ENCODE measurements at regions not wholly inside any gene's neighbourhood (a gene's known extent, or its start where the extent isn't known, plus 50 kb on each side); places are given as distances from the start of the nearest gene placed in this dataset.
A peak's percentile ranks its signal among the peaks of the same experiment; 100 is the strongest.

GRCh38 chr1:22320587-22321344 is 130.9 kb upstream of the ZBTB40 start:
- in situ Hi-C loops (cut with HindIII; ENCODE audit: low pct_unique_long_range_greater_than_20kb, low sequenced_read_pairs) = no loop called here
- DNase-seq (ENCODE audit: low read depth) = no peak

GRCh38 chr1:22321917-22322316 is 129.7 kb upstream of the ZBTB40 start:
- in situ Hi-C loops (cut with HindIII; ENCODE audit: low pct_unique_long_range_greater_than_20kb, low sequenced_read_pairs) = no loop called here
- DNase-seq (ENCODE audit: low read depth) = no peak

- in situ Hi-C loops (cut with HindIII; ENCODE audit: low pct_unique_long_range_greater_than_20kb, low sequenced_read_pairs) = no loop called here
Measured at GRCh38 chr1:22323141-22323845, 128.4 kb upstream of the ZBTB40 start.

GRCh38 chr1:22323846-22324504 is 127.7 kb upstream of the ZBTB40 start:
- no peak for DNase-seq (ENCODE audit: low read depth)
- in situ Hi-C loops (cut with HindIII; ENCODE audit: low pct_unique_long_range_greater_than_20kb, low sequenced_read_pairs) = no loop called here

More at GRCh38 chr1:22323141-22323845, 128.4 kb upstream of the ZBTB40 start:
- DNase-seq (ENCODE audit: low read depth) = no peak

GRCh38 chr1:22325531-22326371 is 125.9 kb upstream of the ZBTB40 start:
- DNase-seq (ENCODE audit: low read depth) = no peak
- in situ Hi-C loops (cut with HindIII; ENCODE audit: low pct_unique_long_range_greater_than_20kb, low sequenced_read_pairs) = no loop called here

- in situ Hi-C loops (cut with HindIII; ENCODE audit: low pct_unique_long_range_greater_than_20kb, low sequenced_read_pairs) = no loop called here
Measured at GRCh38 chr1:22326372-22326915, 125.2 kb upstream of the ZBTB40 start.

GRCh38 chr1:22326931-22327330 is 124.7 kb upstream of the ZBTB40 start:
- DNase-seq (ENCODE audit: low read depth) = no peak
- in situ Hi-C loops (cut with HindIII; ENCODE audit: low pct_unique_long_range_greater_than_20kb, low sequenced_read_pairs) = no loop called here

More at GRCh38 chr1:22326372-22326915, 125.2 kb upstream of the ZBTB40 start:
- no peak for DNase-seq (ENCODE audit: low read depth)

GRCh38 chr1:22327411-22327810 is 124.2 kb upstream of the ZBTB40 start:
- DNase-seq (ENCODE audit: low read depth) = no peak
- in situ Hi-C loops (cut with HindIII; ENCODE audit: low pct_unique_long_range_greater_than_20kb, low sequenced_read_pairs) = no loop called here

GRCh38 chr1:22328331-22329147 is 123.1 kb upstream of the ZBTB40 start:
- in situ Hi-C loops (cut with HindIII; ENCODE audit: low pct_unique_long_range_greater_than_20kb, low sequenced_read_pairs) = no loop called here
- no peak for DNase-seq (ENCODE audit: low read depth)

- no peak for DNase-seq (ENCODE audit: low read depth)
- in situ Hi-C loops (cut with HindIII; ENCODE audit: low pct_unique_long_range_greater_than_20kb, low sequenced_read_pairs) = no loop called here
Measured at GRCh38 chr1:22329148-22329515, 122.5 kb upstream of the ZBTB40 start.

GRCh38 chr1:22330092-22330759 is 121.4 kb upstream of the ZBTB40 start:
- in situ Hi-C loops (cut with HindIII; ENCODE audit: low pct_unique_long_range_greater_than_20kb, low sequenced_read_pairs) = no loop called here
- no peak for DNase-seq (ENCODE audit: low read depth)

- DNase-seq (ENCODE audit: low read depth) = no peak
- in situ Hi-C loops (cut with HindIII; ENCODE audit: low pct_unique_long_range_greater_than_20kb, low sequenced_read_pairs) = no loop called here
Measured at GRCh38 chr1:22330760-22331119, 120.9 kb upstream of the ZBTB40 start.

- no peak for DNase-seq (ENCODE audit: low read depth)
- in situ Hi-C loops (cut with HindIII; ENCODE audit: low pct_unique_long_range_greater_than_20kb, low sequenced_read_pairs) = no loop called here
Measured at GRCh38 chr1:22331618-22332423, 119.8 kb upstream of the ZBTB40 start.

GRCh38 chr1:22332424-22332717 is 119.3 kb upstream of the ZBTB40 start:
- no peak for DNase-seq (ENCODE audit: low read depth)
- in situ Hi-C loops (cut with HindIII; ENCODE audit: low pct_unique_long_range_greater_than_20kb, low sequenced_read_pairs) = no loop called here

- in situ Hi-C loops (cut with HindIII; ENCODE audit: low pct_unique_long_range_greater_than_20kb, low sequenced_read_pairs) = no loop called here
- peak; percentile 16 for DNase-seq (ENCODE audit: low read depth)
Measured at GRCh38 chr1:22332795-22333499, 118.7 kb upstream of the ZBTB40 start.

- in situ Hi-C loops (cut with HindIII; ENCODE audit: low pct_unique_long_range_greater_than_20kb, low sequenced_read_pairs) = no loop called here
- no peak for DNase-seq (ENCODE audit: low read depth)
Measured at GRCh38 chr1:22333516-22334121, 118.0 kb upstream of the ZBTB40 start.
